NCI-H446 (cell line): ENCODE measurements at regions not wholly inside any gene's neighbourhood (a gene's known extent, or its start where the extent isn't known, plus 50 kb on each side); places are given as distances from the start of the nearest gene placed in this dataset.

ENCODE experiments used
- DNase-seq, 2 experiments: peaks; one replicate each; lab custom pipeline; 2025; lab: John Stamatoyannopoulos, UW

- no peak for DNase-seq
Observed at GRCh38 chr14:58813745-58814144, 176.0 kb downstream of the DACT1 start.

DNA sequence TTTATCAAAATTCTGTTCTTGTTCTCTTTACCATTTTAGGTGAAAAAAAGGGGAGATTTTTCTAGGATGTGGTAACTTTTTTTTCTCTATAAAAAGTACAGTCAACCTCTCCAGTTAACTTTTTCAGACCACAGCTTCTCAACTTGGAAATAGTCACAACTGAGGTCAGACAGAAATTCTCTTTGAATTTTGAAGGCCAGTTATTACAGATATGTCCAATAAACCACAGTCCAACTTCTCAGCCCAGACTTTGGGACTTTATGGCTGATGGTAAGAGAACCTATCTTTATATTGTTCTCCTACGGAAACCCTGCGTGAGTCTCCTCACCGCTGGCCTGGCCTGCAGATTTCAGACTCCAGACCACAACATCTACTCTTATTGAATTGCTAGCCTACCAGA is 176.7 kb downstream of the DACT1 start:
- no peak for DNase-seq

GRCh38 chr14:58815161-58815701 is 177.5 kb downstream of the DACT1 start:
- DNase-seq, result peak in 1 of 2 experiments; percentile 6

DNA sequence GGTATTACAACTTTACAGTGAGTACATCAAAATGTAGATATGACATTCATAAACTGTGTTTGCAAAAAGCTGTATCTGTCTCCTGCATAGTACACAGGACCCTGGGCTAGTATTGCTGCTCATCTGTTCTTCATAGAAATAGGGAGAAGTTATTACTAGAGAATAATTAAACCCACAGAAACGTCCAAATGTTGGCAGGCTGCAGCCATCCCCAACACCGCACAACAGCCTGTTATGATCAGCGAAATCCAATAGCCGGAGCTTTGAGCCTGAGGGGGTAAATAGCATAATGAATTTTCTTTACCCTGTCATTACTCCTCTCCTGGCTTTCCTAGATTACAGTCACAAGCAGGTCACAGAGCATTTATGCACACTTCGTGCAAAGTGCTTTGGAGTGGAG is 178.0 kb downstream of the DACT1 start:
- no peak for DNase-seq

- no peak for DNase-seq
Observed at GRCh38 chr14:58816416-58817115, 178.8 kb downstream of the DACT1 start.

GRCh38 chr14:58817846-58818245 is 180.1 kb downstream of the DACT1 start:
- DNase-seq, result no peak

DNA sequence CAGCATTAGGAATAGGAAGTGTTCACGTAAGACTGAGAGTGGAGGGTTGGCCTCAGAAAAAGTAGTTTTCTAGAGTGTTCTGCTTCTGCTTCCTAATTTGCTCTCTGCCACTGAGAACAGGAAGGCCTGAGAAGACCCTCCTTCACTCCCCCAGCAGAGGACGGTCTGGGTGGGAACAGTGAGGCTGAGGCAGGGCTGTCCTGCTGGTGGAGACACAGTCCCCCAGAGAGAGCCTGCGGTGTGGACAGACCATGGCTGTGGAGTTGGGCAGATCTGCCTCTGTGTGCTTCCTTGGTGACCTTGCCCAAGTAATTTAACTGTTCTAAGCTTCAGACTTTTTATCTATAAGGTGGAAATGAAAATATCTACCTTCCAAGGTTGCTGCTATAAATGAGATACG is 182.3 kb downstream of the DACT1 start:
- DNase-seq, result no peak

DNA sequence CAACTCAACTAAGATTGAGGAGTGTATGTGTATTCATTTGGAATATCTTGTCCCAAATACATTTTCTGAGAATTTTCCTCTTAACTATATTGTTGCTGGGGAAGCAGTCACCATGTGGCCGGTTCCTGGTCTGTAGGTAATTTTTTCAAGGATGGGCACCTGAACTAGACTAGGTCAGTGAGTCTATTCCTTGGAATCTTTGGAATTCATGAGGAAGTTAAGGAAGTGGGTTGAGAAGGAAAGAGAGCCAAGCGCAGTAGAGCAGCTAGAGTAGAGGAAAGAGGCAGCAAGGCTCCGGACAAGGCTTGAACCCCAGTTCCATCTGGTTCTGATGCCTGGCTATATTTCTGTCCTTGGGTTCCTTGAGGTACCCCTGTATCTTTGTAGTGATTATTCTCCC is 183.7 kb downstream of the DACT1 start:
- DNase-seq, result no peak

DNA sequence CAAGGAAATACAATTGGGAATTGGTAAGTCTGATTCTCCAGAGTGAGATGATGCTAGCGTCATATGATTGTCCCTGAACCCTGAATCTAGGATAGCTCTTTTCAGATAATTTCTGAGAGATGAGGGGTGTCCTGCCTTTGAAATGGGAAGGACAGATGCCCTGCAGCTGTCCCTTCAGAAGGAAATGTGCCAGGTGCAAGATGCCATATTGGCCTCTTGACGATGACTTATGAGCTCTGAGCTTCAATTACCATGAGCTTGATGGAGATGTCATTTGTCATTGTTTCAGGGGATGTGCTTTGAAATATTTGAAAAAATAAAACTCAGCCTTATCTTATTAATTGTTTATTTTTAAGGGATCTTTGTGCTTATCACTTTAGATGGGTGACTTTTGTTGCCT is 185.1 kb downstream of the DACT1 start:
- DNase-seq, result no peak

DNA sequence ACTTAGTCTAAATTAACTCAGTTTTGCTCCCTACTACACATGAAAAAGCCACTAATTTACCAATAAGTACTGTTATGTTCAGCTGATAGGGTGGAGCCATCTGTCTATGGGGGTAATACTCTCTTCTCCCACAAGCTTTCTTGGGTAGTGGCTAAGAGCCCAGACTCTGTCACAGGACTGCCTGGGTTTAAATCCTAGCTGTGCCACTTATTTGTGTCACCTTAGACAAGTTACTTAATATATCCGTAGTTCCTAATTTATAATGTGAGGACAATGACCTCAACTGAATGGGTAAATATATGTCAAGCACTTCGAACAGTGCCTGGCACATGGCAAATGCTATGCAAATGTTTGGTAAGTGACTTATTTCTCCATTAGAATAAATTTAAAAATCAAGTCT is 185.6 kb downstream of the DACT1 start:
- no peak for DNase-seq

GRCh38 chr14:58824106-58824505 is 186.3 kb downstream of the DACT1 start:
- DNase-seq, result no peak

- DNase-seq, result no peak
Observed at GRCh38 chr14:58824796-58825195, 187.0 kb downstream of the DACT1 start.

- DNase-seq, result no peak
Observed at GRCh38 chr14:58825606-58826005, 187.8 kb downstream of the DACT1 start.

GRCh38 chr14:58826845-58827686 is 189.3 kb downstream of the DACT1 start:
- DNase-seq, result no peak

DNA sequence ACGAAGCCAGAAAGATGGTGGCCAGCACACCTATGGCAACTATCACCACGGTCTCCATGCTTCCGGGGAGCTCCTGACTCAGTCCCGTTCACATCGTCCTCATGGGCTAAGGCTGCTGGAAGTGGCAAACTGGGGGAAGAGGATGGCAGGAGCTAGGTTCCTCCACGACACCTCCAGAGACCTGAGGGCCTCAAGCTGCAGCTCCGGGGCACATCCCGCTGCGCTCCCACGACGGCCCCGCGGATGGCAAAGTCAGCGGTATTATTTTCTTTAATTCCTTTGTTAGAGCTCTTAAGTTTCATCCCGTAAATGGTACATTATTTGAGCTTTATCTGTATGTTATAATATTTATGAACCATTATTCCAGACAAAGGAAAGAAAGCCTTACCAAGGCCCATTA is 190.5 kb downstream of the DACT1 start:
- DNase-seq, result no peak

DNA sequence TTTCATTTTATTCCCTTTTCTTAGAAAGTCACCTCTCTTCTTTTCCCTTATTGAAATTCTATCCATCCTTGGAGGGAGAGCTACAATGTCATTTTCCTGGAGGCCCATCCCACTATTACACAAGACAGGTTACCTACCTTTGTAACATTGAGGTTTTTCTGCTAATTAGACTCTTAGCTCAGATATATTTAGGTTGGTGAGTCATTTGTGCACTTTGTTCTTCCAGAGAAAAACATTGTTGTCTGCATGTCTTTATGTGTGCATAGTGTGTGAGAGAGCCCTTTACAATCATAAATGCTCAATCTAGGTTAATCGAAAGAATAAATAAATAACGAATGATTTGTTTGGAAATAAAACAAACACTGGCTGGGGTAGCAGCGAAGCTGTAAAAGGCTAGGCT is 191.8 kb downstream of the DACT1 start:
- no peak for DNase-seq

DNA sequence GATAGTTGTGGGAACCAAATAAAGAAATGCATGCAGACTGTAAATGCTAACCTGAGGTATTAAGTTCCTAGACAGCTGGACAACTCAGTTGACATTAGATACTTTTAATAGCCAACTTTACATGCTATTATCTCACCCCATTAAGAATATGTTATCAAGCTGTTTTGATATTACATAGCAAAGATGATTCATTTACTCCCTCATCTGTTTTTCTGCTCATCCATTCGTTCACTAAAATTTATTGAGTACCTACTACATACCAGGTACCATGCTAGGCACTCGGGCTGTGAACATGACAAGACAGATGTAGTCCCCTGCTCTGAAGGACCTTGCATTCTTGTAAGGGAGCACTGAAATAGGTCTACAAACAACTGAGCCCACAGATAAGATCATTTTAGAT is 192.4 kb downstream of the DACT1 start:
- DNase-seq, result no peak

GRCh38 chr14:58832095-58832521 is 194.3 kb downstream of the DACT1 start:
- peak; percentile 17 to 50 for DNase-seq

GRCh38 chr14:58833634-58834378 is 196.0 kb downstream of the DACT1 start:
- no peak for DNase-seq

GRCh38 chr14:58836303-58836974 is 198.7 kb downstream of the DACT1 start:
- DNase-seq, result no peak

- DNase-seq, result no peak
Observed at GRCh38 chr14:58839233-58839632, 201.5 kb downstream of the DACT1 start.

- DNase-seq, result no peak
Observed at GRCh38 chr14:58844544-58844943, 206.8 kb downstream of the DACT1 start.
